ENCODE measurements at regions not wholly inside any gene's neighbourhood (a gene's known extent, or its start where the extent isn't known, plus 50 kb on each side); places are given as distances from the start of the nearest gene placed in this dataset.
"Not testable (repeated sequence)": the region's sequence is repeated elsewhere in the genome, so short reads cannot be mapped to it uniquely, and the experiment has no call there.

- Histone ChIP-seq H3F3A (ENCODE audit: insufficient read depth, low read depth) (no peaks in the 10 kb centered on the region), H3K27me3 (ENCODE audit: insufficient read depth, low read depth) (0 out of 2 replicates have a peak, but pooled peaks cover 6% of the 10 kb centered on the region), H2AFZ (no peak overlapping the region), H3K4me3 (no peak overlapping the region), H4K20me1 (ENCODE audit: insufficient read depth) (no peaks in the 10 kb centered on the region), H3K4me1 (replicated peaks; ENCODE audit: insufficient read depth) (no peaks in the 10 kb centered on the region), H3K36me3 (ENCODE audit: low read depth) (no peaks in the 10 kb centered on the region), H3K27ac (no peak overlapping the region), H3K4me2 (no peak overlapping the region), H3K9me3 (ENCODE audit: insufficient read depth, low read depth) (no peaks in the 10 kb centered on the region), H3K9me2 (ENCODE audit: insufficient read depth) (no peaks in the 10 kb centered on the region), H3K79me2 (ENCODE audit: low read depth) (no peaks in the 10 kb centered on the region)
- ChIA-PET POLR2A (ENCODE audit: unreplicated experiment) (no interaction called here), CTCF (no interaction called here)
- TF ChIP-seq CTCF (conservative IDR thresholded peaks at IDR 0.05): no peak
- no peak for TF ChIP-seq EZH2 (IDR thresholded peaks at IDR 0.05; ENCODE audit: low read depth)
- DNase-seq: no peak
- no TSS peak for BruUV-seq (replicated peaks)
- intact Hi-C loops (cut with micrococcal nuclease; ENCODE audit: unreplicated experiment): no loop called here
Observed at GRCh38 chr16:75952124-75952523, 225.8 kb upstream of the CPHXL start.

- CTCF ChIA-PET: no interaction called here
- DNase-seq: no peak
Observed at GRCh38 chr16:75957870-75958269, 231.6 kb upstream of the CPHXL start.

GRCh38 chr16:75965504-75966374 lies 239.4 kb upstream of the CPHXL start:
- Histone ChIP-seq H3K9me2 (ENCODE audit: insufficient read depth) (no peaks in the 10 kb centered on the region), H3K36me3 (ENCODE audit: low read depth) (no peaks in the 10 kb centered on the region), H3K79me2 (ENCODE audit: low read depth) (no peaks in the 10 kb centered on the region), H3K4me3 (no peak overlapping the region), H3K27me3 (ENCODE audit: insufficient read depth, low read depth) (no peaks in the 10 kb centered on the region), H3K9me3 (ENCODE audit: insufficient read depth, low read depth) (no peaks in the 10 kb centered on the region), H3F3A (ENCODE audit: insufficient read depth, low read depth) (no peaks in the 10 kb centered on the region), H2AFZ (no peak overlapping the region), H4K20me1 (ENCODE audit: insufficient read depth) (no peaks in the 10 kb centered on the region), H3K4me2 (no peak overlapping the region), H3K4me1 (replicated peaks; ENCODE audit: insufficient read depth) (no peaks in the 10 kb centered on the region), H3K27ac (no peak overlapping the region)
- BruUV-seq (replicated peaks): no TSS peak
- TF ChIP-seq CTCF (conservative IDR thresholded peaks at IDR 0.05) (no peak), EZH2 (IDR thresholded peaks at IDR 0.05; ENCODE audit: low read depth) (no peak)
- intact Hi-C loops (cut with micrococcal nuclease; ENCODE audit: unreplicated experiment): no loop called here
- POLR2A ChIA-PET (ENCODE audit: unreplicated experiment): no interaction called here
- no peak for DNase-seq
- CTCF ChIA-PET: no interaction called here

More at GRCh38 chr16:75957870-75958269, 231.6 kb upstream of the CPHXL start:
- Histone ChIP-seq H3K9me2 (ENCODE audit: insufficient read depth) (no peaks in the 10 kb centered on the region), H3K4me1 (replicated peaks; ENCODE audit: insufficient read depth) (no peaks in the 10 kb centered on the region), H3F3A (ENCODE audit: insufficient read depth, low read depth) (no peaks in the 10 kb centered on the region), H3K4me3 (no peak overlapping the region), H3K36me3 (ENCODE audit: low read depth) (no peaks in the 10 kb centered on the region), H3K27me3 (ENCODE audit: insufficient read depth, low read depth) (no peaks in the 10 kb centered on the region), H3K27ac (no peak overlapping the region), H3K4me2 (no peak overlapping the region), H4K20me1 (ENCODE audit: insufficient read depth) (no peaks in the 10 kb centered on the region), H3K9me3 (ENCODE audit: insufficient read depth, low read depth) (no peaks in the 10 kb centered on the region), H2AFZ (no peak overlapping the region), H3K79me2 (ENCODE audit: low read depth) (no peaks in the 10 kb centered on the region)
- POLR2A ChIA-PET (ENCODE audit: unreplicated experiment): no interaction called here
- BruUV-seq (replicated peaks): no TSS peak
- TF ChIP-seq CTCF (conservative IDR thresholded peaks at IDR 0.05) (no peak), EZH2 (IDR thresholded peaks at IDR 0.05; ENCODE audit: low read depth) (no peak)
- intact Hi-C loops (cut with micrococcal nuclease; ENCODE audit: unreplicated experiment): no loop called here

- H3K27ac ChIP-seq; POLR2A ChIA-PET (ENCODE audit: unreplicated experiment); H3K27me3 ChIP-seq (ENCODE audit: insufficient read depth, low read depth); H3K79me2 ChIP-seq (ENCODE audit: low read depth); H2AFZ ChIP-seq; CTCF ChIA-PET; H3K36me3 ChIP-seq (ENCODE audit: low read depth); BruUV-seq (replicated peaks); H3K4me1 ChIP-seq (replicated peaks; ENCODE audit: insufficient read depth); intact Hi-C loops (cut with micrococcal nuclease; ENCODE audit: unreplicated experiment); H4K20me1 ChIP-seq (ENCODE audit: insufficient read depth); H3K4me3 ChIP-seq; DNase-seq; H3K9me2 ChIP-seq (ENCODE audit: insufficient read depth); H3K9me3 ChIP-seq (ENCODE audit: insufficient read depth, low read depth); H3K4me2 ChIP-seq; H3F3A ChIP-seq (ENCODE audit: insufficient read depth, low read depth): not testable (repeated sequence)
Observed at GRCh38 chr16:75969120-75969519, 242.8 kb upstream of the CPHXL start.
